Omental fat pad (tissue), 3 donors: ENCODE measurements at regions not wholly inside any gene's neighbourhood (a gene's known extent, or its start where the extent isn't known, plus 50 kb on each side); places are given as distances from the start of the nearest gene placed in this dataset.

Source experiments
- ATAC-seq: fragments of 150-250 bp; one replicate; pipeline ENCODE4 v1.9.1; 2016; ENCODE audit warnings: mild to moderate bottlenecking, moderate library complexity; ENCODE audit not compliant: low FRiP score
- DNase-seq: peaks from one replicate; pipeline ENCODE4 v3.0.0-alpha.2; 2019; ENCODE audit warnings: low spot score
- TF ChIP-seq, protein P1 (sequence below), 3 donors: fragments of 450-650 bp; IDR thresholded peaks; one replicate each; pipeline ENCODE4 v1.5.1; 2016 to 2017; ENCODE audit warnings: antibody characterized with exemption in 3 of 3, mild to moderate bottlenecking in 3 of 3, moderate library complexity in 2 of 3

DNA sequence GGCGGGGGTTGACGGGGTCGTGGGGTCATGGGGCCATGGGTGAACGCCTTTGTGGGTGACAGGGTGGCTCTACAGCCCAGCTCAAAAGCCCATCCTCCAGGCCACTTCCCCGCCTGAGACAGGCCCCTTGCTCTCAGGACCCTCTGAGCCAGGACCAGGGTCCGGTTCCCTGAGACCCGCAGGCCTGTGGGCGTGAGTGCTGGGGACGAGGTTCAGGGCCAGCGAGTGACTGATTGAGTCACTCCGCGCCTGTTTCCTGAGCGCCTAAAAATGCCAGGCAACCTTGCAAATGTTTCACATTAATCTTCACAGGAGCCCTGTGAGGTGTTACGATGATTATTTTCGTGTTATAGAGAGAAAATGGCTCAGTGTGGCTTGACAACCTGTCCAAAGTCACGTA, 97.8 kb downstream of the ZNF674 start:
- DNase-seq (no peak), ATAC-seq (no peak)
- TF ChIP-seq, protein P1, sequence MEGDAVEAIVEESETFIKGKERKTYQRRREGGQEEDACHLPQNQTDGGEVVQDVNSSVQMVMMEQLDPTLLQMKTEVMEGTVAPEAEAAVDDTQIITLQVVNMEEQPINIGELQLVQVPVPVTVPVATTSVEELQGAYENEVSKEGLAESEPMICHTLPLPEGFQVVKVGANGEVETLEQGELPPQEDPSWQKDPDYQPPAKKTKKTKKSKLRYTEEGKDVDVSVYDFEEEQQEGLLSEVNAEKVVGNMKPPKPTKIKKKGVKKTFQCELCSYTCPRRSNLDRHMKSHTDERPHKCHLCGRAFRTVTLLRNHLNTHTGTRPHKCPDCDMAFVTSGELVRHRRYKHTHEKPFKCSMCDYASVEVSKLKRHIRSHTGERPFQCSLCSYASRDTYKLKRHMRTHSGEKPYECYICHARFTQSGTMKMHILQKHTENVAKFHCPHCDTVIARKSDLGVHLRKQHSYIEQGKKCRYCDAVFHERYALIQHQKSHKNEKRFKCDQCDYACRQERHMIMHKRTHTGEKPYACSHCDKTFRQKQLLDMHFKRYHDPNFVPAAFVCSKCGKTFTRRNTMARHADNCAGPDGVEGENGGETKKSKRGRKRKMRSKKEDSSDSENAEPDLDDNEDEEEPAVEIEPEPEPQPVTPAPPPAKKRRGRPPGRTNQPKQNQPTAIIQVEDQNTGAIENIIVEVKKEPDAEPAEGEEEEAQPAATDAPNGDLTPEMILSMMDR (IDR thresholded peaks at IDR 0.05) = no peak

DNA sequence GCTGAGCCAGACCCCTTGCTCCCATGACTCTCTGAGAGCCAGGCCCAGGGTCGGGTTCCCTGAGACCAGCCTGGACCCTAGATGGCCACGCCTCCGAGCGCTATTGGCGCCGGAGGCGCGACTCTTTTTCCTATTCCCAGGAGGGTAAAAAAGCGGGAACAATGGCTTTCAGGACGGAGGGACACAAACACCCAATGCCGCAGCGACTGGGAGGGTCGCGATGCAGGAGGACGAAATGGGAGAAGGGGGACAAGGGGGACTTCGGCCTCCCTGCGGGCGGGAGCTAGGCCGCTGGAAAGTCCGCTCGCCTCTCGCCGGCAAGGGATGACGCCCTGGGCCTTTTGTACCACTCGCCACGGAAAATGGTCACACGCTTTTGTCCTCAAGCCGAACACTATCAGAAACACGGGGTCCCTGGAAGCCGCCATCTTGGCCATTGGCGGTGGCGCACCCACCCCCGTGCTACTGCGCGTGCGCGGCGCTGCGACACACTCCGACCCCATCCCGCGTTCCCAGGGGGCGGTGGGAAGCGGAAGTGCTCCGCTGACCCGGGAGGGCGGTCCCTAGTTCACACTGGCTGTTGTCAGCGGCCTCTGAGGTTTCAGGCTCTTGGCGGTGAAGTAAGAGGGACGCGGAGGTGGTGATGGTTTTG, 98.4 kb downstream of the ZNF674 start:
- TF ChIP-seq, protein P1 (IDR thresholded peaks at IDR 0.05) = no peak
- ATAC-seq (peak; percentile 90), DNase-seq (peak; percentile 47)

DNA sequence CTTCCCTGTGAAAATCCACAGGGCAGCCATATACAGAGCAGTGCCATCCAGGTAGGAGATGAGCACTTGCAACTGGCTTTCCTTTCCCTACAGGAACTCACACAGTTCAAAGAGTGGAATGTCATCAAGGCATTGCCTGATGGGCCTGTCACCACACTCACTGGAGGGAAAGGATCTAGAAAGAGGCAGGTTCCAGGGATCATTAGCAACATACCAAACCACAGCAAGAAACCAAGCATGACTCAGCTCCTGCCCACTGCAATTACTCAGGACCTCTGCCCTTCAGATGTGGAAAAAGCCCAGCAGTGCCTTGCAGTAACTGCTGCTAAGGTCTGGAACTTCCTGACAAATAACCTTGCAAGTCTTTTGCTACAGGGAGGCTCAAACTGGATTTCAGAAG, 101.2 kb downstream of the ZNF674 start:
- no peak for DNase-seq
- TF ChIP-seq, protein P1 (IDR thresholded peaks at IDR 0.05) = no peak
- ATAC-seq = no peak

DNA sequence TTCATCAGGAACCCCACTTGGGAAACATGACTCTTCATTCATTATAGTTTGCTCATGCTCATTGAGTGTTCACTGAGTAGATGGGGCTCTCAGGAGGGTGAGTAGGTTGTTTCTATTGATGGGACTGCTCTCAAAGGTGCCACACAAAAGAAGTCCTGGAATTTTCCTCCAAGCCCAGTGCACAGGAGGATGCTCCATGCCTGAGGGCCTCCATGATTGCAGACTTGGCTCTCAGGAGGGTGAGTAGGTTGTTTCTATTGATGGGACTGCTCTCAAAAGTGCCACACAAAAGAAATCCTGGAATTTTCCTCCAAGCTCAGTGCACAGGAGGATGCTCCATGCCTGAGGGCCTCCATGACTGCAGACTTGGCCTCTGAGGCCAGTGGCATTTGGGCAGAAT, 108.5 kb downstream of the ZNF674 start:
- TF ChIP-seq, protein P1 (IDR thresholded peaks at IDR 0.05) = no peak
- ATAC-seq (no peak), DNase-seq (no peak)

DNA sequence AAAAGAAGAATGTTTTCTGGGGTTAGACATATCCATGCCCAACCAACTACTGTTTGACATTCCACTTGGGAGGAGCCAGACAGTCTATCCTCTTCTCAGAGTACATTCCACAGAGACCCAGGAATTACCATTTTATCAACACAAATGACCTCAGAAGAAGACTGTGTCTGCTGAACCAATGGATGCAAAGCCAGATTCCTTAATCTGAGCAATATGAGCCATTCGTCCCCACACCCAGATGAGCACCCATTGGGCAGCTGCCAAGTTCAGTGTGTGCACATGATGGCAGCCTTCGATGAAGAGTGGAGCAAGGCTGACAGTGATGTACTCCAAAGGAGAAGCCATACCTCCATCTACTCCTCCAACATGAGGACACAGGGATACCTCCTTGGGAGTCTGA, 111.3 kb downstream of the ZNF674 start:
- TF ChIP-seq, protein P1 (IDR thresholded peaks at IDR 0.05) = no peak
- ATAC-seq (no peak), DNase-seq (no peak)

DNA sequence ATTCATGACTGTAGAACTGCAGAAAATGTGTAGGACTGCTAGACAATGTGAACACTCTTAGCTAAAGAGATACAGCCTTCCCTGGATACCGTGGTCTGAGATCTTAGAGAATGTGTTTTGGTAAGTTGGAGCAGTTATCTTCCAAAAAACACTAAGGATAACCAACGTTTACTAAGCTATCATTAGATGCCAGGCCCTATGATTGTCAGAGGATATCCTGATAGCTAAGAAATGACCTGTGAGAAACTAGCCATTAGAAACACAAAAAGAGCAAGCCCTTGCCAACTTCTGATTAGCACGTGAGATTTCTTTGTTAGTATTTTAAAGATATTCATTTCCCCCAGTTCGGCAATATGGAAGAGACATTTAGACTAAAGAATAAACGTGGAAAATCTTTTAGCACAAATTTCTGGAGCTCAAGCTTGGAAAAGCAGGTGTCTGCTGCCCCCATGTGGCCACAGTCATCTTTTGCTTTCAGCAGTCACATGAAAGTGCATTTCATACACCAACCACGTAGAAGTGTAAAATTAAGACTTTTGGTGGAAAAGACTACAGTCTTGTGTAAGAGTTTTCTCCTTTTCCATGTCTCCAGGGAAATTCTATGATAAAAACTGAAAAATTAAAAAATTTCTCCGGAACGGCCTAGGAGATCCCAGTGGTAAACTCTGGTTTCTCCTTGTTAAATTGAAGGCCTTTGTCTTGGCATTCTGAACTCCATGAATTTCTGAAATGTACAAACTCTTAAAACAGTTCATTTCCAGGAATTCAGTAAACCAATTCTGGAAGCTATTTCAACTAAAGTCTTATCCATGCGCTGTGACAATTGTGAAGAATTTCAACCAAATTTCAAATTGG, 136.4 kb downstream of the ZNF674 start:
- peak; percentile 67 for DNase-seq
- TF ChIP-seq, protein P1 (IDR thresholded peaks at IDR 0.05) = no peak
- no peak for ATAC-seq

DNA sequence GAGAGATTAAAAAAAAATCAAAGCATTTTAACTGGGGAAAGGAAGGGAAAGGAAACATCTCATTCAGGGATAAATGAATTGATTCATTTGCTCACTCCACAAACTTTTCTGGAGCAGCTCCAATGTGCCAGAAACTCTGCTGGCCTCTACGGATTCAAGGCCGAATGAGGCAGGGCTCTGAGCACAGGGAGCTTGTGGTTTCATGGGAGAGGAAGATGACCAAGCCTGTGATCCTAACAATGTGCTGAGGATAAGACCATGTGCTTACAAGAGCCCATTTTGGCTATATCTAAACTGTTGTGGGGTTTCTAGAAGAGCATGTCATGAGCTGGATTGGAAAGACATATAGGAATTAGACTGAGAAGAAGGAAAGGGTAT, 137.5 kb downstream of the ZNF674 start:
- DNase-seq (no peak), ATAC-seq (no peak)
- TF ChIP-seq, protein P1 (IDR thresholded peaks at IDR 0.05) = no peak
